LNCAP (cell line): ENCODE measurements at regions not wholly inside any gene's neighbourhood (a gene's known extent, or its start where the extent isn't known, plus 50 kb on each side); places are given as distances from the start of the nearest gene placed in this dataset.

ENCODE experiments used
- CTCF ChIP-seq: fragments of 450-650 bp; IDR thresholded peaks from 2 replicates; pipeline ENCODE4 v1.5.1; 2017; ENCODE audit warnings: mild to moderate bottlenecking

GRCh38 chr17:77854083-77854758, 104.3 kb upstream of the TNRC6C start:
- no peak for TF ChIP-seq CTCF

- TF ChIP-seq CTCF = no peak
Measured at GRCh38 chr17:77854759-77855745, 103.5 kb upstream of the TNRC6C start.

GRCh38 chr17:77856551-77857305, 101.8 kb upstream of the TNRC6C start:
- TF ChIP-seq CTCF = no peak

- no peak for TF ChIP-seq CTCF
Measured at GRCh38 chr17:77857306-77857555, 101.3 kb upstream of the TNRC6C start.

- TF ChIP-seq CTCF = no peak
Measured at GRCh38 chr17:77857613-77858012, 100.9 kb upstream of the TNRC6C start.

- TF ChIP-seq CTCF = no peak
Measured at GRCh38 chr17:77858291-77859034, 100.0 kb upstream of the TNRC6C start.
